ENCODE measurements at regions not wholly inside any gene's neighbourhood (a gene's known extent, or its start where the extent isn't known, plus 50 kb on each side); places are given as distances from the start of the nearest gene placed in this dataset.

DNA sequence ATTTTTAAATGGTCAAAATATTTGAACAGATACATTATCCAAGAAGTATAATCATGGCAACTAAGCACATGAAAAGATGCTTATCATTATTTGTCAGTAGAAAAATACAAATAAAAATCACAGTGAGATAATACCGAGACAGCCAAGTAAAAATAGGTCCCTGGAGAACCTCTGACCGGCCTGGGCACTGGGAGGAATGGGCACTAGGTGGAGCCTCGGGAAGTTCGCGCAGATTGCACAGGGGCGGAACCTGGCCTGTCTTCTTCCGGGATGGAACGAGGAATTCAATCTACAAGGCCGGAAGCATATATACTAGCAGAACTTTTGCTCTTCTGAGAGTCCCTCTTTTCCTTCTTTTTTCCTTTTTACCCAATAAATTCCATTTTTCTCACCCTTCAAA is 148.5 kb upstream of the CHRM3 start:
- ChIA-PET POLR2A (no interaction called here), CTCF (no interaction called here)
- no peak for DNase-seq (ENCODE audit: extremely low spot score)
- TF ChIP-seq, protein P1, sequence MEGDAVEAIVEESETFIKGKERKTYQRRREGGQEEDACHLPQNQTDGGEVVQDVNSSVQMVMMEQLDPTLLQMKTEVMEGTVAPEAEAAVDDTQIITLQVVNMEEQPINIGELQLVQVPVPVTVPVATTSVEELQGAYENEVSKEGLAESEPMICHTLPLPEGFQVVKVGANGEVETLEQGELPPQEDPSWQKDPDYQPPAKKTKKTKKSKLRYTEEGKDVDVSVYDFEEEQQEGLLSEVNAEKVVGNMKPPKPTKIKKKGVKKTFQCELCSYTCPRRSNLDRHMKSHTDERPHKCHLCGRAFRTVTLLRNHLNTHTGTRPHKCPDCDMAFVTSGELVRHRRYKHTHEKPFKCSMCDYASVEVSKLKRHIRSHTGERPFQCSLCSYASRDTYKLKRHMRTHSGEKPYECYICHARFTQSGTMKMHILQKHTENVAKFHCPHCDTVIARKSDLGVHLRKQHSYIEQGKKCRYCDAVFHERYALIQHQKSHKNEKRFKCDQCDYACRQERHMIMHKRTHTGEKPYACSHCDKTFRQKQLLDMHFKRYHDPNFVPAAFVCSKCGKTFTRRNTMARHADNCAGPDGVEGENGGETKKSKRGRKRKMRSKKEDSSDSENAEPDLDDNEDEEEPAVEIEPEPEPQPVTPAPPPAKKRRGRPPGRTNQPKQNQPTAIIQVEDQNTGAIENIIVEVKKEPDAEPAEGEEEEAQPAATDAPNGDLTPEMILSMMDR (IDR thresholded peaks at IDR 0.05; ENCODE audit: control extremely low read depth, extremely low read depth, low read depth, missing control alignments), result no peak

DNA sequence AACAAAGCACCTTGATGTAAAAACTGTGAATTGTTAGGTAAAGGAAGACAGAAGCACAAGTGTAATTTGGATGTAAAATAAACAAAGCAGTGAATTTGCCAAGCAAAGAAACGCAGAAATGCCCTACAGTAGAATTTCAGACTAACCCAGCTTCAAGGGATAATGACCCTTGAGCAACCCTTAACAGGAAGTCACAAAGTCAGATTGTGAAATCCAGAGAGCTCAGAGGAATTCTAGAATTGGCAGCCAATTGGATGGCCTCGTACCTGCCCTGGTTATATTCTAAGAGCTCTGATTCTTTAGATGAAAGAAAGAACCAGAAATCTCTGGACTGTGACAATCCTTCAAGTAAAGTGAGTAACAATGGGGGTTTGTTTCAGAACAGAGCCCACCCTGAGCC is 152.7 kb upstream of the CHRM3 start:
- CTCF ChIA-PET, result interaction anchor here (1.2 to 1.3 kb wide), 2 partner anchors 21 to 37 kb away, joined by 4 to 5 read pairs; no protein-coding TSS in a partner anchor
- TF ChIP-seq, protein P1 (IDR thresholded peaks at IDR 0.05; ENCODE audit: control extremely low read depth, extremely low read depth, low read depth, missing control alignments), result no peak
- DNase-seq (ENCODE audit: extremely low spot score), result no peak

DNA sequence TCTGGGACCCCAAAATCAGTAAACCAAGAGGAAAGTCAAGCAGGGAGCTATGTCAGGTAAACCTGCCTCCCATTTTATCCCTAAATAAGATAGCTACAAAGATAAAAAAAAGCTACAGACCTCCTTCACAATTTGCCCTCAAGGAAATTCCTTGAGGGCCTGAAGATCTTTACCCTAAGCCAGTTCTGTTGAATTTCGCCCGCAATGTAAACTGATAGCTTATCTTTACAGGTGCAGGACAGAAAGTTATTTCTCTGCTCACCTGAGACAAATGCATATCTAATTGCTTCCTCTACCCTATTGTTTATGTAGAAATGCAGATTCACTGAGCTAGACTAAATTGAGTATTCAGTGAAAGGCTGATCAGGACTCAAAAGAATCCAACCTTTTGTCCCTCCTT is 153.4 kb upstream of the CHRM3 start:
- TF ChIP-seq, protein P1 (IDR thresholded peaks at IDR 0.05; ENCODE audit: control extremely low read depth, extremely low read depth, low read depth, missing control alignments), result no peak
- ChIA-PET CTCF (interaction anchor here (1.2 to 1.3 kb wide), 2 partner anchors 22 to 37 kb away, joined by 4 to 5 read pairs; no protein-coding TSS in a partner anchor), POLR2A (no interaction called here)
- DNase-seq (ENCODE audit: extremely low spot score), result no peak

More for the DNA sequence above, 152.7 kb upstream of the CHRM3 start:
- POLR2A ChIA-PET, result no interaction called here

DNA sequence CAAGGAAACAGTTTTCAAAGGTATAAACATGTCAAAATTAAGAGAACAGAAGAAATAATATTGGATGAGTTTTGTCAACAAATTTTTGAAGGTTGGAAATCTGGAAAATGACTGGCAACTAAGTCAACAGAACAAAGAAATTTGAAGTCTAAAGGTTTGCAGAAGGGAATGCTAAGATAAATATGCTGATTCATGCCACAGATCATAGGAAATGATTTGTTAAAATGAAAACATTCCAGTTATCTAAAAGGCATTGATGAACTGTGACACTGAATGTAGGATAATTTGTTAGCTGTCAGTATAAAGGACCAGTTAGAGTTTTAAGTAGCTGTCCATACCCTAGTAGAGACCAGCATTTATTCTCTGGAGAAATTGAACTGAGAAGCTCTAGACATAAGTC is 157.9 kb upstream of the CHRM3 start:
- TF ChIP-seq, protein P1 (IDR thresholded peaks at IDR 0.05; ENCODE audit: control extremely low read depth, extremely low read depth, low read depth, missing control alignments), result no peak
- DNase-seq (ENCODE audit: extremely low spot score), result no peak
- ChIA-PET POLR2A (no interaction called here), CTCF (no interaction called here)

DNA sequence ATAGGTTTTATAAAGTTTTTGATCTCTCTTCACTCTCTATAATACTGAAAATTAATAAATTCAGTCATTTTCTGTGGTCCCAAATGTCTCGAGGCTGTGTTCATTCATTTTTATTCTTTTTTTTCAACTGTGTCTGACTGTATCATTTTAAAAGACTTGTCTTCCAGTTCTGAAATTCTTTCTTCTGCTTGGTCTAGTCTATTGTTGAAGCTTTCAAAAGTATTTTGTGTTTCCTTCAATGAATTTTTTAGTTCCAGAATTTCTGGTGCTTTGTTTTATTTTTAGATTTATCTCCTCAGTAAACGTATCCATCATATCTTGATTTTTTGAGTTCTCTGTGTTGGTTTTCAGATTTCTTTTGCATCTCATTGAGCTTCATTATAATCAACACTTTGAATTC is 161.0 kb upstream of the CHRM3 start:
- ChIA-PET POLR2A (no interaction called here), CTCF (no interaction called here)
- DNase-seq (ENCODE audit: extremely low spot score), result no peak
- TF ChIP-seq, protein P1 (IDR thresholded peaks at IDR 0.05; ENCODE audit: control extremely low read depth, extremely low read depth, low read depth, missing control alignments), result no peak

DNA sequence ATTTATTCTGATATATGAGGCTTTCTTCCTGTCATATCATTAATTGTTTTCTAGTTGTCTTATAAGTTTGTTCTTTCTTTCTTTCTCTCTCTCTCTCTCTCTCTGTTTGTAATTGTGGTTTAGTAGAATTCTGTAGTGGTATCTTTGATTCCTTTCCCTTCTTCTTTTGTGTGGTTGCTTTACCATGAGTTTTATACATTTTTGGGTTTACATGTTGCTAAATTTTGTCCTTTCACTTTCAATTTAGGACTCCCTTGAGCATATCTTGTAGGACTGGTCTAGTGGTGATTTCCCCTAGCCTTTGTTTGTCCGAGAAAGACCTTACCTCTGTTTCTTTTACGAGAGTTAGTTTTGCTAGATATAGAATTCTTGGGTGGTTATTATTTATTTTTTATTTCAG is 162.3 kb upstream of the CHRM3 start:
- TF ChIP-seq, protein P1 (IDR thresholded peaks at IDR 0.05; ENCODE audit: control extremely low read depth, extremely low read depth, low read depth, missing control alignments), result no peak
- ChIA-PET CTCF (no interaction called here), POLR2A (no interaction called here)
- DNase-seq (ENCODE audit: extremely low spot score), result no peak

DNA sequence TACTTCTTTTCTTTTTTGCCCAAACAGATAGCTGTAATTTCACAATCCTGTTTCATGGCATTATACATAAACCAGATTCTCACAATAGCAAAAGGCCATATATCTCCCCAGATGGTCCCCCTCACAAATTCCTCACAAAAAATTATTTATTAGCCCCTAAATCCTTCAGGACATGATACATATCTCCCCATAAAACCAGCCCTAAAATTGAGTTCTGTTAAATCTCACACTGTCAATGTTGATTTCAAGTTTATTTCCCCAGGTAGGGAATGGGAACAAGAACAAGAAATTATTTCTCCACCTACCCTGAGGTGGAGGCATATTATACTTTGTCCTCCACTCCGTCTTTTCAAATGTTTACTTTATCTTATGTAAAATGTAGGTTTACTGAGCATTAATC is 163.4 kb upstream of the CHRM3 start:
- POLR2A ChIA-PET, result no interaction called here
- no peak for DNase-seq (ENCODE audit: extremely low spot score)
- CTCF ChIA-PET, result no interaction called here
- TF ChIP-seq, protein P1 (IDR thresholded peaks at IDR 0.05; ENCODE audit: control extremely low read depth, extremely low read depth, low read depth, missing control alignments), result no peak
